Neural progenitor cell (in vitro differentiated cells): ENCODE measurements at regions not wholly inside any gene's neighbourhood (a gene's known extent, or its start where the extent isn't known, plus 50 kb on each side); places are given as distances from the start of the nearest gene placed in this dataset.
"Not testable (repeated sequence)": the region's sequence is repeated elsewhere in the genome, so short reads cannot be mapped to it uniquely, and the experiment has no call there.

Experiments used
- DNase-seq: peaks from one replicate; pipeline ENCODE4 v3.0.0-alpha.2; 2016; ENCODE audit warnings: low spot score
- H2AFZ ChIP-seq: fragments of 200-600 bp; sonication (generic); replicated peaks from 2 replicates; pipeline ENCODE4 v1.6.1; 2016; ENCODE audit warnings: antibody characterized with exemption
- H3F3A ChIP-seq: fragments of 200-600 bp; sonication (generic); 2 replicates; pipeline ENCODE4 v1.6.1; 2016; ENCODE audit warnings: antibody characterized with exemption, low read depth
- H3K27ac ChIP-seq: fragments of 200-600 bp; sonication (generic); 2 replicates; pipeline ENCODE4 v1.5.1; 2016; ENCODE audit warnings: mild to moderate bottlenecking
- H3K27me3 ChIP-seq: fragments of 200-600 bp; sonication (generic); 2 replicates; pipeline ENCODE4 v1.6.1; 2016; ENCODE audit warnings: mild to moderate bottlenecking, moderate library complexity
- H3K36me3 ChIP-seq: fragments of 200-600 bp; sonication (generic); 2 replicates; pipeline ENCODE4 v1.5.1; 2016
- H3K4me1 ChIP-seq: fragments of 200-600 bp; sonication (generic); 2 replicates; pipeline ENCODE4 v1.6.1; 2016; ENCODE audit warnings: mixed run types
- H3K4me2 ChIP-seq: fragments of 200-600 bp; sonication (generic); 2 replicates; pipeline ENCODE4 v1.6.1; 2016
- H3K4me3 ChIP-seq: fragments of 200-600 bp; sonication (generic); 2 replicates; pipeline ENCODE4 v1.5.1; 2016
- H3K79me2 ChIP-seq: fragments of 200-600 bp; sonication (generic); 2 replicates; pipeline ENCODE4 v1.6.1; 2016; ENCODE audit warnings: low read depth
- H3K9ac ChIP-seq: fragments of 200-600 bp; sonication (generic); 2 replicates; pipeline ENCODE4 v1.6.1; 2016
- H3K9me3 ChIP-seq: fragments of 200-600 bp; sonication (generic); 2 replicates; pipeline ENCODE4 v1.5.1; 2016; ENCODE audit warnings: low read depth
- H4K20me1 ChIP-seq: fragments of 200-600 bp; sonication (generic); 2 replicates; pipeline ENCODE4 v1.6.1; 2016; ENCODE audit warnings: low read depth
- H3K27ac Mint-ChIP-seq: 3 replicates; pipeline ENCODE4 v1.8.0; 2021; ENCODE audit warnings: mixed read lengths
- H3K27me3 Mint-ChIP-seq: 2 replicates; pipeline ENCODE4 v1.8.0; 2022; ENCODE audit warnings: low read depth, mild to moderate bottlenecking, inconsistent platforms, moderate library complexity, mixed read lengths; ENCODE audit not compliant: insufficient read depth
- H3K36me3 Mint-ChIP-seq: 3 replicates; pipeline ENCODE4 v1.8.0; 2021; ENCODE audit warnings: mixed read lengths
- H3K4me1 Mint-ChIP-seq: 3 replicates; pipeline ENCODE4 v1.8.0; 2021; ENCODE audit warnings: mixed read lengths
- H3K4me3 Mint-ChIP-seq: 3 replicates; pipeline ENCODE4 v1.8.0; 2021; ENCODE audit warnings: mild to moderate bottlenecking, moderate library complexity, mixed read lengths
- H3K9me3 Mint-ChIP-seq: 3 replicates; pipeline ENCODE4 v1.8.0; 2020; ENCODE audit warnings: mixed read lengths
- EZH2 ChIP-seq: fragments of 200-600 bp; sonication (generic); IDR thresholded peaks from 2 replicates; pipeline ENCODE4 v1.6.1; 2017; ENCODE audit warnings: antibody characterized with exemption, mild to moderate bottlenecking, moderate library complexity
- EZH2phosphoT487 ChIP-seq: fragments of 200-600 bp; sonication (generic); IDR thresholded peaks from 2 replicates; pipeline ENCODE4 v1.6.1; 2017; ENCODE audit warnings: antibody characterized with exemption
- TF ChIP-seq, protein P1 (sequence below): fragments of 200-600 bp; sonication (generic); IDR thresholded peaks from 2 replicates; pipeline ENCODE4 v1.5.1; 2017; ENCODE audit warnings: antibody characterized with exemption, mild to moderate bottlenecking

GRCh38 chr1:207196135-207196534 lies 92.1 kb downstream of the C4BPA start:
- not testable (repeated sequence) for H3K4me1 ChIP-seq, H3F3A ChIP-seq, H3K27ac Mint-ChIP-seq, H4K20me1 ChIP-seq, H3K9ac ChIP-seq, H3K36me3 ChIP-seq, H3K4me3 ChIP-seq, H3K27me3 Mint-ChIP-seq, H3K4me3 Mint-ChIP-seq, H3K27me3 ChIP-seq, DNase-seq, H3K9me3 ChIP-seq, H3K27ac ChIP-seq, H3K9me3 Mint-ChIP-seq, H3K4me2 ChIP-seq, H3K4me1 Mint-ChIP-seq, H3K36me3 Mint-ChIP-seq, H2AFZ ChIP-seq, H3K79me2 ChIP-seq

DNA sequence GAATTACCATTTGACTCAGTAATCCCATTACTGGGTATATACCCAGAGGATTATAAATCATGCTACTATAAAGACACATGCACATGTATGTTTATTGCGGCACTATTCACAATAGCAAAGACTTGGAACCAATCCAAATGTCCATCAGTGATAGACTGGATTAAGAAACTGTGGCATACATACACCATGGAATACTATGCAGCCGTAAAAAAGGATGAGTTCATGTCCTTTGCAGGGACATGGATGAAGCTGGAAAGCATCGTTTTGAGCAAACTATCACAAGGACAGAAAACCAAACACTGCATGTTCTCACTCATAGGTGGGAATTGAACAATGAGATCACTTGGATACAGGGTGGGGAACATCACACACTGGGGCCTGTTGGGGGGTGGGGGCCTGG lies 97.5 kb downstream of the C4BPA start:
- H3K27me3 ChIP-seq, H3K79me2 ChIP-seq, H3F3A ChIP-seq, DNase-seq, H3K9me3 Mint-ChIP-seq, H3K4me1 ChIP-seq, H3K4me3 ChIP-seq, H3K4me3 Mint-ChIP-seq, H3K36me3 Mint-ChIP-seq, H2AFZ ChIP-seq, H3K27ac ChIP-seq, H4K20me1 ChIP-seq, H3K4me1 Mint-ChIP-seq, H3K27me3 Mint-ChIP-seq, H3K4me2 ChIP-seq, H3K36me3 ChIP-seq, H3K27ac Mint-ChIP-seq, H3K9ac ChIP-seq, H3K9me3 ChIP-seq: not testable (repeated sequence)

DNA sequence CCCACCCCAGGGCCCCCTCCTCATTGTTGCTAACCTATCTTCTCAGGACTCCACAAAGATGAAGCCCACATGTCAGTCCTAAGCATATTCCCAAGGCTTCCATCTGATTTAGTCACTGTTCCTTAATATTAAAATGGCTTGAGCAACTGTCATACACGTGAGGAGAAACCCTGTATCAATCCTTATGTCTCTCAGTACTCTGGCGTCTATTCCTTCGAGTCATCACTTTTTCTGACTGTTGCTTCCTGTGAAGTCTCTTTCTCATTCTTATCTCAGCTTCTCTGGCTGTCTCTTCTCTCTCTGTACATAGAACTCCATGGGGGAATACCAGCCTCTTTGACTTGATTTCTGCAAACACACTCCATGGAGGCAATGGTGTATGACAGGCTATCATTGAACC lies 98.4 kb downstream of the C4BPA start:
- Histone ChIP-seq H4K20me1 (no peaks in the 10 kb centered on the region), H3K79me2 (no peaks in the 10 kb centered on the region), H3K36me3 (no peaks in the 10 kb centered on the region), H3K9ac (no peak overlapping the region), H3K4me3 (no peak overlapping the region), H3K27me3 (no peaks in the 10 kb centered on the region), H3K4me2 (no peak overlapping the region), H3K4me1 (no peaks in the 10 kb centered on the region), H3F3A (no peaks in the 10 kb centered on the region), H2AFZ (no peak overlapping the region), H3K27ac (no peak overlapping the region), H3K9me3 (no peaks in the 10 kb centered on the region)
- Mint-ChIP-seq H3K27me3 (no peaks in the 10 kb centered on the region), H3K27ac (no peak overlapping the region), H3K4me3 (no peak overlapping the region), H3K36me3 (no peaks in the 10 kb centered on the region), H3K4me1 (no peaks in the 10 kb centered on the region), H3K9me3 (peaks cover 8% of the 10 kb centered on the region)
- TF ChIP-seq EZH2 (no peak), EZH2phosphoT487 (no peak)
- TF ChIP-seq, protein P1, sequence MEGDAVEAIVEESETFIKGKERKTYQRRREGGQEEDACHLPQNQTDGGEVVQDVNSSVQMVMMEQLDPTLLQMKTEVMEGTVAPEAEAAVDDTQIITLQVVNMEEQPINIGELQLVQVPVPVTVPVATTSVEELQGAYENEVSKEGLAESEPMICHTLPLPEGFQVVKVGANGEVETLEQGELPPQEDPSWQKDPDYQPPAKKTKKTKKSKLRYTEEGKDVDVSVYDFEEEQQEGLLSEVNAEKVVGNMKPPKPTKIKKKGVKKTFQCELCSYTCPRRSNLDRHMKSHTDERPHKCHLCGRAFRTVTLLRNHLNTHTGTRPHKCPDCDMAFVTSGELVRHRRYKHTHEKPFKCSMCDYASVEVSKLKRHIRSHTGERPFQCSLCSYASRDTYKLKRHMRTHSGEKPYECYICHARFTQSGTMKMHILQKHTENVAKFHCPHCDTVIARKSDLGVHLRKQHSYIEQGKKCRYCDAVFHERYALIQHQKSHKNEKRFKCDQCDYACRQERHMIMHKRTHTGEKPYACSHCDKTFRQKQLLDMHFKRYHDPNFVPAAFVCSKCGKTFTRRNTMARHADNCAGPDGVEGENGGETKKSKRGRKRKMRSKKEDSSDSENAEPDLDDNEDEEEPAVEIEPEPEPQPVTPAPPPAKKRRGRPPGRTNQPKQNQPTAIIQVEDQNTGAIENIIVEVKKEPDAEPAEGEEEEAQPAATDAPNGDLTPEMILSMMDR: no peak
- no peak for DNase-seq

GRCh38 chr1:207203541-207203940 lies 99.5 kb downstream of the C4BPA start:
- no peak for DNase-seq
- no peak for TF ChIP-seq EZH2phosphoT487
- TF ChIP-seq EZH2: no peak
- TF ChIP-seq, protein P1: no peak

More at GRCh38 chr1:207203541-207203940, 99.5 kb downstream of the C4BPA start:
- Histone ChIP-seq H3F3A (no peaks in the 10 kb centered on the region), H3K4me3 (no peak overlapping the region), H3K79me2 (no peaks in the 10 kb centered on the region), H2AFZ (no peak overlapping the region), H3K27ac (no peak overlapping the region), H3K36me3 (no peaks in the 10 kb centered on the region), H3K4me2 (no peak overlapping the region), H3K9me3 (no peaks in the 10 kb centered on the region), H3K4me1 (no peaks in the 10 kb centered on the region), H3K27me3 (no peaks in the 10 kb centered on the region), H3K9ac (no peak overlapping the region), H4K20me1 (no peaks in the 10 kb centered on the region)
- no peak overlapping the region for H3K27ac Mint-ChIP-seq
- no peak overlapping the region for H3K4me3 Mint-ChIP-seq
- no peaks in the 10 kb centered on the region for H3K36me3 Mint-ChIP-seq
- no peaks in the 10 kb centered on the region for H3K27me3 Mint-ChIP-seq
- no peaks in the 10 kb centered on the region for H3K4me1 Mint-ChIP-seq
- peaks cover 8% of the 10 kb centered on the region for H3K9me3 Mint-ChIP-seq
